Stomach (tissue), 4 donors: ENCODE measurements at regions not wholly inside any gene's neighbourhood (a gene's known extent, or its start where the extent isn't known, plus 50 kb on each side); places are given as distances from the start of the nearest gene placed in this dataset.

ENCODE experiments used
- CTCF ChIP-seq, 7 experiments: fragments of 450-650 bp in 4 of 7; fragments of 200-600 bp in 3 of 7; sonication (generic) in 3 of 7; IDR thresholded peaks; one replicate each; pipeline ENCODE4 v1.5.1; 2016 to 2019; ENCODE audit warnings: antibody characterized with exemption in 7 of 7, control low read depth in 2 of 7, mild to moderate bottlenecking in 1 of 7
- EP300 ChIP-seq: sonication (generic); formaldehyde crosslinking; IDR thresholded peaks from one replicate; pipeline ENCODE4 v1.6.1; 2017; ENCODE audit warnings: antibody characterized with exemption
- POLR2AphosphoS5 ChIP-seq, 3 donors: sonication (generic); formaldehyde crosslinking; IDR thresholded peaks; one replicate each; pipeline ENCODE4 v1.6.1; 2016; ENCODE audit warnings: antibody characterized with exemption in 3 of 3

- no peak for TF ChIP-seq CTCF (IDR thresholded peaks at IDR 0.05)
- no peak for TF ChIP-seq POLR2AphosphoS5 (IDR thresholded peaks at IDR 0.05)
- no peak for TF ChIP-seq EP300
Measured at GRCh38 chr9:121592265-121592664, 59.2 kb upstream of the DAB2IP start.
